OCI-LY3 (cell line): ENCODE measurements at regions not wholly inside any gene's neighbourhood (a gene's known extent, or its start where the extent isn't known, plus 50 kb on each side); places are given as distances from the start of the nearest gene placed in this dataset.

ENCODE experiments used
- CTCF ChIP-seq: fragments of 200-600, 300-600 bp; sonication (generic); IDR thresholded peaks from 2 replicates; pipeline ENCODE4 v1.5.1; 2014; ENCODE audit warnings: antibody characterized with exemption, low read length, low read depth
- EZH2phosphoT487 ChIP-seq: fragments of 200-600 bp; shearing (Covaris generic); IDR thresholded peaks from 2 replicates; pipeline ENCODE4 v1.6.1; 2018; ENCODE audit warnings: antibody characterized with exemption, mixed run types, low read depth

- TF ChIP-seq CTCF (no peak), EZH2phosphoT487 (no peak)
Observed at GRCh38 chr18:66778048-66778447, 174.2 kb upstream of the CDH19 start.
